ENCODE measurements at regions not wholly inside any gene's neighbourhood (a gene's known extent, or its start where the extent isn't known, plus 50 kb on each side); places are given as distances from the start of the nearest gene placed in this dataset.

DNA sequence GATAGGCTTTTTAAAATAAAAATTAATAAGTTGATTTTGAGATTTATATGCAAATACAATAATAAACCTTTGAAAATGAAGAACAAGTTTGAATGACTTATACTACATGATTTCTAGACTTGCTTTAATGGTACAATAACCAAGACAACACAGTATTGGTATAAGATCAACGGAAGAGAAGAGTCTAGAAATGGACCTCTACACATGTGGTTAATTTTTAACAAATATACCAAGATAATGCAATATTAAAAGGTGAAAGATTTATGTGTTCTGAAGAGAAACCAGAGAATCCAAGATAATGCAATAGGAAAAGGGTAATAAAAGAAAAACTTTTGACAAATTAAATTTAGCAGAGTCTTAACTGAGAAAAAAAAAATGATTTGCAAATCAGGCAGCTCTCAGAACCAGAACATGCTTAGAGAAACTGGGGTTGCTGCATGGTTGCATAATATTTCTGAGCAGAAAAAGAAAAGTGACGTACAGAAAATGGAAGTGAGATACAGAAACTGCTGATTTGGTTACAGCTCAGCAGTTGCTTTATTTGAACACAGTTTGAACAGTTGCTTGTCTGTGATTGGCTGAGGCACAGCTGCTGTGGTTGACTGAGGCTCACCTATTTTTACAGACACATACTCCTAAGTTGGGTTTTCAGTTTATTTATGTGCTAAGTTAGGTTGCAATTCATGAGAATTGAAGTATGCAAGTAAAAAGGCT lies 365.9 kb downstream of the CRPPA start:
- no peak for DNase-seq (ENCODE audit: low spot score)

- no peak for DNase-seq (ENCODE audit: low spot score)
Observed at GRCh38 chr7:16051561-16052255, 365.2 kb upstream of the MEOX2 start.

DNA sequence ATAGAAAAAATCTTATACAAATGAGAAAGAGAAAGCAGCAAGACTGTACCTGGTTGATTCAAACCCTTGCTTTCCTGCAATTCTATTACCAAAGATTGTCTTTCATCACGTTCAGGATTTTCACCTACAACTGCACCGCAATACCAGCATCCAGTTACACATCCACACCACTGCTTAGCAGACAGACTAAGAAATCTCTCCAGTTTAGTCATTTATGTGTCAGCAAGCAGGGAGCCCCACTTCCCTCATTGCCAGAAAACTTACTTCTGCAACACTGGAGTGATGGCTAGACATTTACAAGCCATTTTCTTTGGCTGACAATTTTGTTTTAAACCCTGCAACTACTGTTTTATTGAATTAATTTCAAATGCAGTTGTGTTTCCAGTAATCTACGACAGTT lies 359.6 kb upstream of the MEOX2 start:
- DNase-seq (ENCODE audit: low spot score): no peak

GRCh38 chr7:16045296-16045695 lies 358.8 kb upstream of the MEOX2 start:
- no peak for DNase-seq (ENCODE audit: low spot score)

GRCh38 chr7:16044645-16045044 lies 358.2 kb upstream of the MEOX2 start:
- no peak for DNase-seq (ENCODE audit: low spot score)

- DNase-seq (ENCODE audit: low spot score): no peak
Observed at GRCh38 chr7:16040346-16040745, 353.9 kb upstream of the MEOX2 start.

DNA sequence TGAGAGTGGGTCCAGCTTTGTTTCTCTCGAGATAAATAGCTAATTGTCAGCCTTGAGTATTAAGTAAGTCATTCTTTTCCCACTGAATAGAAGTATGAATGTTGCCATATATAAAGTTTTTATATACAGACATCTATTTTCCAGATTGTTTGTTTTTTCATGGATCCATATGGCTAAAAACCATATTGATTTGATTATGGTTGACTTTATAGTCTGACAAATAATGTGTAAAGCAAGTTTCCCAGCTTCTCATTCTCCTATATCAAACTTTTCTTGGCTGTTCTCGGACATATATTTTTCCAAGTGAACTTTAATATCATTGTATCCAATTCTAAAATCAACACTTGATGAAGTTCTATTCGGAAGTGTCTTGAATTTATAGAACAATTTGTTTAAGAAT lies 352.4 kb upstream of the MEOX2 start:
- DNase-seq (ENCODE audit: low spot score): no peak

- DNase-seq (ENCODE audit: low spot score): no peak
Observed at GRCh38 chr7:16035392-16035791, 348.9 kb upstream of the MEOX2 start.

DNA sequence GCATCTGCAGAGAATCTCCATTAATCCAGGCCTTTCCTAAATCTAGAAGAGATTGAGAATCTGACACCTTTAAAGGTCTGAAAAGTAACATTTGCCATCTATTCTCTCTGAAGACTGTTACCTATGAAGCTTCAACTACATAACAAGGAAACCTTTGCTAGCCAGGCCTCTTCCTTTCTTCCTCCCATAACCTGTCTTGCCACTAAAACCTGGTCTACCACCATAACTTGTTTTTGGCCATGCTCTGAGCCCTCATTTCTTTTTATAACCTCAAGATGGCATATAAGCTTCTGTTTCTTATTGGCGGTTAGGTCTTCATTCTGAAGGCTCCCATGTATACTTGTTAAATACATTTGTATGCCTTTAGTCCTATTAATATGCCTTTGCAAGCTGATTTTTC lies 348.4 kb upstream of the MEOX2 start:
- no peak for DNase-seq (ENCODE audit: low spot score)

- no peak for DNase-seq (ENCODE audit: low spot score)
Observed at GRCh38 chr7:16034353-16034752, 347.9 kb upstream of the MEOX2 start.

DNA sequence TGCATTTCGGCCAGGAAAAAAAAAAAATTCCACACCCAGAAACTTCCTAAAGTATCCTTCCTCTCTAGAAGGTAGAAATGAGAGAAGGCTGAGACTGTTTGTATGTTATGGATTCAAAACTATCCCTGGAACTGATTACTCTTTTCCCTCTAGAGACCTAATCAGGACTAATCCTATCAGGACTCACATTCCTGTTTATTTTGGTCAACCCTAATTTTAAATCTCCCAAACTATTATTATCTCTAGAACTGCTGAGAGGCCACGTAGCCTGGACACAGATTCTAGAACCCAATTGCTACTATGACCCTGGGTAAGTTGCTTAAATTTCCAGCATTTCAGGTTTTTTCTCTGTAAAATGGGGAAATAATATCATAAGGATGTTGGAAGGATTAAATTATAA lies 346.8 kb upstream of the MEOX2 start:
- no peak for DNase-seq (ENCODE audit: low spot score)

GRCh38 chr7:16028636-16029035 lies 342.2 kb upstream of the MEOX2 start:
- DNase-seq (ENCODE audit: low spot score): no peak

GRCh38 chr7:16028103-16028502 lies 341.6 kb upstream of the MEOX2 start:
- no peak for DNase-seq (ENCODE audit: low spot score)

DNA sequence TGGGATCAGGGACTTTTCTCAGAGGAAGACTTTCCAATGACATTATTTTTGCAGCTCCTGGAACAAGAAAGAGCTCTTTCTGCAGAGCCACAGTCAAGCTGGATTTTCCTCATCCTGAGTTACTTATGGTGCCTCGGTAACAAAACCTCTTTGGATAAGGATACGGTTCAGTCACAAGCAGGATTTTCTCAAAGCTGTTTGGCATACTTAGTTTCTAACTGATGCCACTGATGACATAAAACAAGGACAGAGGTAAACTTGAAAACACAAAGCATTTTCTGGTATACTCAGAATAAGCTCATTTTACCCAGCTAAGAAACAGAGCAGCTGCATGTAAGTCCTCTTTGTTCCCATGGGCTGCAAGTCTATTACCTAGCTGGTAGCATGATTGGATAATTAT lies 340.9 kb upstream of the MEOX2 start:
- no peak for DNase-seq (ENCODE audit: low spot score)

DNA sequence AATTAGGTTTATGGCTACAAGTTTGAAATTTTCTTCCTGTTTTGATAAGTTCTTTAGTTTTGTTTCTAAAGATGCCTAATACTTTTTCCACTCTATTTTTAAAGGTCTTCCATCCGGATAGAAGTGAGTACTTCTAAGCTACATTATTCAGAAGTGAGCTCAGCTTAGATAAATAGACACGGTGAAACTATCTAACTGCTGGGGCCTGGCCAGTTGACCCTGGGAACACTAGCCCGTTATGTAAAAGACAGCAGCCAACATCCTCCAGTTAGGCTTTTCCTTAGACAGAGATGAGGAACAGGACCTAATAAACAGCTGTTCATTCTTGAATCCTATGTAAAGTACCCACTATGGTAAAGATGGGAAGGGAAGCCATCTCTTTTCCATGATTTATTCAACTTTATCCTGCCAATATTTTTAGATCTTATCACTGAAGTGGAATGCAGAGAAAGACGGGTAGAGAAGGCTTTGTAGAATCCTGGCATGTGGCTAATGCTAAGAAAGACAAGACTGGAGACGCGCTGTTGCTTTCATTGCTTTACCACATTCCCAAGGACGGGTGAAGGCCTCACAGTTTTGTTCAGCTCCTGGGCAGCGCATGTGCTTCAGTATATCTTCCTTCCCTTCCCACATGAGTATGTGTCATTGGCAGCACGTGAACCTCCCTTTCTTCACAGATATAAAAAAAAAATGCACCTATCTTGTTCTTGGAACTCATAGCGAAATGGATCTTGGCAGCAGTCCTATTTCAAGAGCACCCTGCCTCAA lies 340.0 kb upstream of the MEOX2 start:
- no peak for DNase-seq (ENCODE audit: low spot score)

DNA sequence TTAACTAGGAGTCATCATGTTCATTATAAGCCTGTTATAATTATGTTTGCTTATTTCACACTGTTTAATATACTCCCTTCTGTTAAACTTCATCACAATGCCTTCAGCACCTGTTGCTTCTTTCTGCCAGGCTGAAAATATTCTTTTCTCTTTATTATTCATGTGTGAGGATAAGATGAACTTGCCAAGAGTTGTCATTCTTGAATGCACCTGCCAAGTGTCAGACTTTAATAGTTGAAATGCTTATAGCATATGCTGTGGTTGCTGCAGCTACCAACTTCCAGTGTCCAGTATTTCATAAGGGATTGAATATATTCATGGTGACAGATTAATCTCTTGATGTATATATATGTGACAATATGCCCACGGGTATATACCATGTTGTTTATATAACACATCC lies 339.2 kb upstream of the MEOX2 start:
- no peak for DNase-seq (ENCODE audit: low spot score)

DNA sequence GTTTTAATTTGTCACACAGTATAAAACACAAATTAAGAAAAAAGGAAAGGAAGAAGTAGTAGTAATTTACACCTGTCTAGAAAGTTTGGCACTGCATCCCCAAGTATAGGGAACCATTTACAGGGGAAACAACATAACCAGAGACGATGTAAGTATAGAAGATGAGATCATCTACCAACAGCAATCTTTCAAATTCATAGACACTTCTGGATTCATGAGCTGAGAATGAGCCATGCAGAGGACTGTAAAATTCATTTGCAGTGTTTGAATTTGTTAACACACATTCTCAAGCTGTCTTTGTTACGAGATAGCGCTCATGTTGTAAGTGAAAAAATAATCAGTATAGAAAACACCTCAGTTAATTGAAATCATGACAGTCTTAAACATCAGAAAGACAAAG lies 337.0 kb upstream of the MEOX2 start:
- no peak for DNase-seq (ENCODE audit: low spot score)

DNA sequence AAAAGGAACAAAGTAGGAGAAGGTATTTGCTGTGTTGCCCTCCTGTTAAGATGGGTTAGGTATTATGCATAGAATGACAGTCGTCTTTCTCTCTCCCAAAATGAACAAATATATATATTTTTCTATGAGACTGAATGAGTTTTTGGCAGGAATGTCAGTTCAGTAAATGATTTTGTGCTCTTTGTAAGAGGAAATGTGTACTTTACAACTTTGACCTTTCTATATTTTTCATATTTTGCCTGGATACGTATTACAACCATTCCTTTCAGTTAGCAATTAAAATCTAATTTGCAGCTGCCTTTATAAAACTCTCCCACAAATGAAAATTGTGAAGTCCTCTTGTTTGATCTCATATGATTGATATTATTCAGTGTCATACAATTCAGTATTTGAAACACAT lies 336.6 kb upstream of the MEOX2 start:
- no peak for DNase-seq (ENCODE audit: low spot score)

DNA sequence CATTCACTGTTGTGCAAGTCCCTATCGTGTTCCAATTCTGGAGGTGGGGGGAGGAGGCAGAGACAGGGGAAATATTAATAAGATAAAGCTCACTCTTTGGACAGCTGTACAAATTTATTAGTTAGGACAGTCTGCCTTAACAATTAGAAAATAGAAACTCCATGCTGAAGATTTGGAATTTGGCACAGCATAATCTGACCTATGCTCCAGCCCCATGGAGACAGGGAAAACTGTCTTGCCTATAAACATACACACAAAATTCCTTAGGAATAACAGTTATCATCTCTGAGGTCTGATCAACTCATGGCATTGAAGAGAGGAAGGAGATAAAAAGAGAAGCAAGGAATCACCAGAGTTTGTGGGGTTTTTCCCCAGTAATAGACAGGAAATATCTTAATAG lies 335.4 kb upstream of the MEOX2 start:
- no peak for DNase-seq (ENCODE audit: low spot score)

DNA sequence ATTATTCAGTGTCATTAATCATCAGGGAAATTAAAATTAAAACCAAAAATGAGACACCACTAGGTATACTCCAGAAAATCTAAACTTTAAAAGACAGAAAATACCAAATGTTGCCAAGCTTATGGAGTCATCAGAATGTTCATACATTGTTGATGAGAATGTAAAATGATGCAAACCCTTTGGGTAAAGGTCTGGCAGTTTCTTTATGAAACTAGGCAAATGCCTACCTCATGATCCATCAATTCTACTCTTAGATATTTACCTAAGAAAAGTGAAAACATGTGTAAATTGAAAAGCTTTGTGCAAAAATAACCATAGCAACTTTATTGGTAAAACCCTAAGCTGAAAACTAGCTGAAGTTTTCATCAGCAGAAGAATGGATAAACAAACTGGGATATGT lies 329.5 kb upstream of the MEOX2 start:
- DNase-seq (ENCODE audit: low spot score): no peak

GRCh38 chr7:16014031-16014430 lies 327.5 kb upstream of the MEOX2 start:
- DNase-seq (ENCODE audit: low spot score): no peak

- DNase-seq (ENCODE audit: low spot score): no peak
Observed at GRCh38 chr7:16007911-16008310, 321.4 kb upstream of the MEOX2 start.

- DNase-seq (ENCODE audit: low spot score): no peak
Observed at GRCh38 chr7:16004702-16005101, 318.2 kb upstream of the MEOX2 start.

Measured in SW480 (cell line).